ENCODE measurements at regions not wholly inside any gene's neighbourhood (a gene's known extent, or its start where the extent isn't known, plus 50 kb on each side); places are given as distances from the start of the nearest gene placed in this dataset.

- no peaks in the 10 kb centered on the region for H3K36me3 Mint-ChIP-seq (ENCODE audit: low read depth)
- H3K9me3 Mint-ChIP-seq, result no peaks in the 10 kb centered on the region
- no peaks in the 10 kb centered on the region for H3K4me1 ChIP-seq (ENCODE audit: control insufficient read depth, insufficient read depth, low read length)
- no peak for DNase-seq
- no peak overlapping the region for H3K4me3 ChIP-seq (ENCODE audit: low read length)
- WGBS, 2 experiments (ENCODE audit: insufficient coverage in 1 of 2, insufficient read length in 1 of 2), result 88% methylated on average over 4 to 8 of the region's 8 CpGs
- H3K36me3 ChIP-seq (ENCODE audit: control insufficient read depth, insufficient read depth, low read length), result no peaks in the 10 kb centered on the region
- H3K9me3 ChIP-seq (ENCODE audit: control insufficient read depth, low read length), result no peaks in the 10 kb centered on the region
- H3K4me1 Mint-ChIP-seq, result peaks cover 7% of the 10 kb centered on the region
- no peak overlapping the region for H3K27ac ChIP-seq (ENCODE audit: low read depth, low read length)
- H3K27me3 Mint-ChIP-seq (ENCODE audit: insufficient read depth), result no peaks in the 10 kb centered on the region
- H3K27me3 ChIP-seq (ENCODE audit: control insufficient read depth, insufficient read depth, low read length, poor library complexity, severe bottlenecking), result no peaks in the 10 kb centered on the region
- H3K4me3 Mint-ChIP-seq, result no peak overlapping the region
- H3K9ac ChIP-seq (ENCODE audit: extremely low read depth, low read length, poor library complexity, severe bottlenecking), result no peak overlapping the region
- H3K27ac Mint-ChIP-seq, result no peak overlapping the region
- TF ChIP-seq, protein P1, sequence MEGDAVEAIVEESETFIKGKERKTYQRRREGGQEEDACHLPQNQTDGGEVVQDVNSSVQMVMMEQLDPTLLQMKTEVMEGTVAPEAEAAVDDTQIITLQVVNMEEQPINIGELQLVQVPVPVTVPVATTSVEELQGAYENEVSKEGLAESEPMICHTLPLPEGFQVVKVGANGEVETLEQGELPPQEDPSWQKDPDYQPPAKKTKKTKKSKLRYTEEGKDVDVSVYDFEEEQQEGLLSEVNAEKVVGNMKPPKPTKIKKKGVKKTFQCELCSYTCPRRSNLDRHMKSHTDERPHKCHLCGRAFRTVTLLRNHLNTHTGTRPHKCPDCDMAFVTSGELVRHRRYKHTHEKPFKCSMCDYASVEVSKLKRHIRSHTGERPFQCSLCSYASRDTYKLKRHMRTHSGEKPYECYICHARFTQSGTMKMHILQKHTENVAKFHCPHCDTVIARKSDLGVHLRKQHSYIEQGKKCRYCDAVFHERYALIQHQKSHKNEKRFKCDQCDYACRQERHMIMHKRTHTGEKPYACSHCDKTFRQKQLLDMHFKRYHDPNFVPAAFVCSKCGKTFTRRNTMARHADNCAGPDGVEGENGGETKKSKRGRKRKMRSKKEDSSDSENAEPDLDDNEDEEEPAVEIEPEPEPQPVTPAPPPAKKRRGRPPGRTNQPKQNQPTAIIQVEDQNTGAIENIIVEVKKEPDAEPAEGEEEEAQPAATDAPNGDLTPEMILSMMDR (conservative IDR thresholded peaks at IDR 0.05), result no peak
Measured at GRCh38 chr16:85215478-85216118, 103.3 kb upstream of the CIBAR2 start.

DNA sequence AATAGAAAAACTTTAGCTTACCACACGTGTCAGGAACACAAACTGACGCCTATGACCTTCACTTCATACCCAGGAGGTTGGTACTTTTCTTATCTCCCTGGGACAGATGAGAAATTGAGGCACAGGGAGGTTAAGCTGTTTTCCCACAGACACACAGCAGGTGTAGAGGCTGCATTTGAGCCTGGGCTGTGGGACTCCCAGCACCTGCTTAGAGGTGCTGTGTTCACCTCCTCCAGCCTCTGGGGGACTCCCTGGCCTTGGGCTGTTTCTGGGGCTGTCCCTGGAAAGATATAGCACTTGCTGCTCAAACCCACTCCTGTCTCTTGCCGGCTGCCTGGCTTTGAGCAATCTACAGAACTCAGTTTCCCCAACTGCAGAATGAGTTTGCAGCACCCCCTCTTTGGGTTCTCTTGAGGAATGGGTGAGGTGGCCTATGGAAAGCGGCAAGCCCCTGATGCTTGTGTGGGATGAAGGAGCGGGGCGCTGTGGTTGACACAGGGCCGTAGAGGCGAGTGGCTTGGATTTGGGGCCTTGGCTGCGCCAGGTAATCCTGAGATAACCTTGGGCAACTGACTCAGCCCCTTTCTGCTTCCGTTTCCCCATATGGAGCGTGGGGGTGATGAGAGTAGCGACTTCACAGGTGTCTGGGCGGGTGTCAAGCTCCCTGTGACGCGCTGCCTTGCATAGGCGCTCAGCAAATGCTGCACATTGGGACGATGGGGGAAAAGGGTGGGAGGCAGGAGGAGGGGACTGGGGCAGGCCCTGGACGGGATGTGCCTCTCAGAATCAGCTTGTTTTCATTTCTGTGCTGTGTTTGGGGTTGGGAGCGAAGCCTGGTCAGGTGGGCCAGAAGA lies 104.5 kb upstream of the CIBAR2 start:
- no peaks in the 10 kb centered on the region for H3K9me3 ChIP-seq (ENCODE audit: control insufficient read depth, low read length)
- Mint-ChIP-seq H3K27ac (peak overlapping the region; percentile 82), H3K4me1 (peaks cover 12% of the 10 kb centered on the region), H3K9me3 (no peaks in the 10 kb centered on the region), H3K27me3 (ENCODE audit: insufficient read depth) (no peaks in the 10 kb centered on the region), H3K4me3 (no peak overlapping the region), H3K36me3 (ENCODE audit: low read depth) (no peaks in the 10 kb centered on the region)
- 89 to 90% methylated on average over 10 to 19 of the region's 19 CpGs for WGBS, 2 experiments (ENCODE audit: insufficient coverage in 1 of 2, insufficient read length in 1 of 2)
- H3K36me3 ChIP-seq (ENCODE audit: control insufficient read depth, insufficient read depth, low read length), result no peaks in the 10 kb centered on the region
- no peak for DNase-seq
- H3K9ac ChIP-seq (ENCODE audit: extremely low read depth, low read length, poor library complexity, severe bottlenecking), result no peak overlapping the region
- H3K4me3 ChIP-seq (ENCODE audit: low read length), result no peak overlapping the region
- H3K27me3 ChIP-seq (ENCODE audit: control insufficient read depth, insufficient read depth, low read length, poor library complexity, severe bottlenecking), result no peaks in the 10 kb centered on the region
- H3K27ac ChIP-seq (ENCODE audit: low read depth, low read length), result no peak overlapping the region
- H3K4me1 ChIP-seq (ENCODE audit: control insufficient read depth, insufficient read depth, low read length), result peaks cover 2% of the 10 kb centered on the region
- TF ChIP-seq, protein P1 (conservative IDR thresholded peaks at IDR 0.05), result no peak

DNA sequence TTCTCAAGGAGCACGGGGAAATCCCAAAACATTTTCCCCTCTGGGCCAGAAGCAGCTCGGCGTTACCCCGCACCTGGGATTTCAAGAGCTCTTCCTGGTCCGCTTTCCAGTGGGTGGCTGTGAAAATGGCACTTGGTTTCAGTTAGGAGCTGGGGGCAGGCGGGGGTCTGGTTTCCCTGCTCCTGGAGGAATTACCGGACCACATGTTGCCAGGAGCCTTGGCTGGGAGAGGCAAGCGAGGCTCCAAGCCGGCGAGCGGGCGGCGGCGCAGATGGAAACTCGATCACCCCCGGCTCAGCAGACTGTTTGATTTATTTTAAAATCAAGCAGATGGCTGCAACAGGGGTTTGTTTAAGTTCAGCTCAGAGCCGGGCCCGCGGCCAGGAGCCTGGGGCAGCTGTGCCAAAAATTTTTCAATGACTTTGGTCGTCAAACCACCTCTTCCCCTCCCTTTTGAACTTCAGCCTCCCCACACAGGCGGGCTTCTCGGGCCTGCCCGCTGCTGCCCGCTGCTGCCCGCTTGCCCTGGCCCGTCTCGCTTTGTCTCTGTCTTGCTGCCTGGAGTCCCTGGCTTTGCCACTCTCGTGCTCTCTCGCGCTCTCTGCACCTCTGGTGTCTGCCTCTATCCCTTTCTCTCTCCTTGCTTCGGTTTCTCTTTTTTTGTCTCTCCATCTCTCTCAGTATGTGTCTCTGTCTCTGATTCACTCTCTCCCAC lies 108.0 kb upstream of the CIBAR2 start:
- Histone ChIP-seq H3K9me3 (ENCODE audit: control insufficient read depth, low read length) (no peaks in the 10 kb centered on the region), H3K9ac (ENCODE audit: extremely low read depth, low read length, poor library complexity, severe bottlenecking) (no peak overlapping the region), H3K27me3 (ENCODE audit: control insufficient read depth, insufficient read depth, low read length, poor library complexity, severe bottlenecking) (no peaks in the 10 kb centered on the region), H3K4me1 (ENCODE audit: control insufficient read depth, insufficient read depth, low read length) (peaks cover 8% of the 10 kb centered on the region), H3K4me3 (ENCODE audit: low read length) (no peak overlapping the region), H3K27ac (ENCODE audit: low read depth, low read length) (peak overlapping the region; percentile 71), H3K36me3 (ENCODE audit: control insufficient read depth, insufficient read depth, low read length) (no peaks in the 10 kb centered on the region)
- H3K27ac Mint-ChIP-seq, result no peak overlapping the region
- H3K27me3 Mint-ChIP-seq (ENCODE audit: insufficient read depth), result no peaks in the 10 kb centered on the region
- H3K4me1 Mint-ChIP-seq, result peaks cover 16% of the 10 kb centered on the region
- WGBS, 2 experiments (ENCODE audit: insufficient coverage in 1 of 2, insufficient read length in 1 of 2), result 80 to 85% methylated on average over 31 of the region's 31 CpGs
- H3K4me3 Mint-ChIP-seq, result no peak overlapping the region
- no peak for DNase-seq
- no peaks in the 10 kb centered on the region for H3K9me3 Mint-ChIP-seq
- TF ChIP-seq, protein P1 (conservative IDR thresholded peaks at IDR 0.05), result no peak
- no peaks in the 10 kb centered on the region for H3K36me3 Mint-ChIP-seq (ENCODE audit: low read depth)

Measured in endodermal cell (in vitro differentiated cells).